ENCODE measurements at regions not wholly inside any gene's neighbourhood (a gene's known extent, or its start where the extent isn't known, plus 50 kb on each side); places are given as distances from the start of the nearest gene placed in this dataset.
"Not testable (repeated sequence)": the region's sequence is repeated elsewhere in the genome, so short reads cannot be mapped to it uniquely, and the experiment has no call there.

DNA sequence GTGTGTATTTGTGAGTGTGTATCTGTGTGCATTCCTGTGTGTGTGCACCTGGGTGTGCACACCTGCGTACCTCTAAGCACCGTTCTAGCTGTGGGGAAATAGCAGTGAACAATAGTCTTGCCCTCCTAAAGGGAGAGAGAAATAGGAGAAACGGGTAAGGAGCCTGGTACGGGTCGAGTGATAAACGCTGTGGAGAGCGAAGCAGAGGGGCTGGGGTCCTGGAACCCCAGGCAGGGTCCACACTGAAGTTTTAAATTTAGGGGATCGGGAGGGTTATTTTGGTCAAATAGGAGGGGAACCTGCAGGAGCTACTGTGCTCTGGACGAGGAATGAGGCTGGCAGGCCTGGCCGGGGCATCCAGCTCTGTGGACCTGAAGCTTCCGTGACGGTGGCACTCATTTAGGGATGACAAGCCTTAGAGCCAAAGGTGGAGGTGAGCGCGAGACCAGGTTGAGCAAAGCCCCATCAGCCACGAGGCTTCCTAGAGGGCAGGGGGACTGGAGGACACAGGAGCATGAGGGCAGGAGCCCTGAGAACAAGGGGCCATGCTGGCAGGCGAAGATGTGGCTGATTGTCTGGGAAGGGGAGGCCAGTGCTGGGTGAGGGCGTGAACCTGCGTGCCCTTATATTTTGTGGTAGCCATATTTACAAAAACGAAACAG, 188.0 kb downstream of the RTP5 start:
- ATAC-seq, result no peak
- H3K27me3 Mint-ChIP-seq, result peaks cover 6 to 29% (median 24%) of the 10 kb centered on the region in 5 donors
- POLR2A ChIA-PET, result no interaction called here
- H3K27ac Mint-ChIP-seq, result peak overlapping the region in 1 of 10 donors; percentile 57
- peaks cover 0 to 10% (median 4%) of the 10 kb centered on the region in 9 donors for H3K9me3 Mint-ChIP-seq
- peaks cover 0 to 2% (median 0%) of the 10 kb centered on the region in 4 donors for H3K4me1 Mint-ChIP-seq
- no peak overlapping the region for H3K4me3 Mint-ChIP-seq
- DNase-seq, result no peak
- H3K36me3 Mint-ChIP-seq, result peaks cover 0 to 10% (median 3%) of the 10 kb centered on the region in 3 donors

DNA sequence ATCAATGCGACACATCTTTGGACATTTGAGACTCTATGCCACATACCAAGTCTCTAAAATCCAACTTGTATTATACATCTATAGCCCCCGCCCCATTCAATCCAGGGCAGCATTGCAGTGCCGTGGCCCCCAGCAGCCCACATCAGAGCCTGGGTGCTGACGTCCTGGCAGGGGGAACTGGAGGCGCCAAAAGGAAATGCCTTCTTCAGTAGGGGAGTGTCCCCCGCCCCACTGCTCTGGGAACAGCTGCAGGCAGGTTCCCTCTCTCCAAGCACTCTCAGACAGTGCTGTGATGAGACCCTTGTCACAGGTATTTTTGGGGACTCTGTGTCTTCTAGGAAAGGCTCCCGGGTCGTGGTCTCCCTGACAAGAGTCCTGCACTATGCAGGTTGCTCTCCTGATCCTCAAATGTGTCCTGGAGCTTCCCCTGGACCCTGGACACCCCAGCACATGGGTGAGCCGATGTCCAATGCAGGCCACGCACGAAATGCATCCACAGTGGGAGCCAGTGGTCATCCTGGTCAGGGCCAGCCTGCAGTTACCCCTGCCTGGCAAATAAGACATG, 188.7 kb downstream of the RTP5 start:
- Mint-ChIP-seq H3K9me3 (peaks cover 0 to 10% (median 4%) of the 10 kb centered on the region in 9 donors), H3K36me3 (peaks cover 0 to 10% (median 3%) of the 10 kb centered on the region in 3 donors), H3K4me1 (peaks cover 0 to 2% (median 0%) of the 10 kb centered on the region in 4 donors), H3K27me3 (peaks cover 6 to 28% (median 24%) of the 10 kb centered on the region in 5 donors), H3K4me3 (no peak overlapping the region), H3K27ac (no peak overlapping the region)
- no peak for DNase-seq
- POLR2A ChIA-PET, result no interaction called here
- no peak for ATAC-seq

DNA sequence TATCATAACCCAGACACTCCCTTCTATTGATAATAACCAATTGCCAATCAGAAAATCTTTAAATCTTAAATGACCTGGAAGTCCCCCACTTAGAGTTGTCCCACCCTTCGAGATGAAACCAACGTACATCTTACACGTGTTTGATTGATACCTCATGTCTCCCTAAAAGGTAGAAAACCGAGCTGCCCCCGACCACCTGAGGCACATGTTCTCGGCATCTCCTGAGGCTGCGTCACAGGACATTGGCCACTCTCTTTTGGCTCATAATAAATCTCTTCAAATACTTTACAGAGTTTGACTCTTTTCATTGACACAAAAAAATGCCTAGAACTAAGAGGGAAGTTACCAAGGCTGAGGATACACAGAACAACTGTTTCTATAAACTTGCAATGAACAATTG, 190.0 kb downstream of the RTP5 start:
- POLR2A ChIA-PET, result no interaction called here
- Mint-ChIP-seq H3K4me3 (no peak overlapping the region), H3K27ac (peak overlapping the region in 1 of 10 donors; percentile 61), H3K27me3 (peaks cover 6 to 28% (median 17%) of the 10 kb centered on the region in 5 donors), H3K36me3 (peaks cover 0 to 10% (median 3%) of the 10 kb centered on the region in 3 donors), H3K4me1 (no peaks in the 10 kb centered on the region), H3K9me3 (peaks cover 0 to 10% (median 4%) of the 10 kb centered on the region in 9 donors)
- DNase-seq, result no peak
- no peak for ATAC-seq

DNA sequence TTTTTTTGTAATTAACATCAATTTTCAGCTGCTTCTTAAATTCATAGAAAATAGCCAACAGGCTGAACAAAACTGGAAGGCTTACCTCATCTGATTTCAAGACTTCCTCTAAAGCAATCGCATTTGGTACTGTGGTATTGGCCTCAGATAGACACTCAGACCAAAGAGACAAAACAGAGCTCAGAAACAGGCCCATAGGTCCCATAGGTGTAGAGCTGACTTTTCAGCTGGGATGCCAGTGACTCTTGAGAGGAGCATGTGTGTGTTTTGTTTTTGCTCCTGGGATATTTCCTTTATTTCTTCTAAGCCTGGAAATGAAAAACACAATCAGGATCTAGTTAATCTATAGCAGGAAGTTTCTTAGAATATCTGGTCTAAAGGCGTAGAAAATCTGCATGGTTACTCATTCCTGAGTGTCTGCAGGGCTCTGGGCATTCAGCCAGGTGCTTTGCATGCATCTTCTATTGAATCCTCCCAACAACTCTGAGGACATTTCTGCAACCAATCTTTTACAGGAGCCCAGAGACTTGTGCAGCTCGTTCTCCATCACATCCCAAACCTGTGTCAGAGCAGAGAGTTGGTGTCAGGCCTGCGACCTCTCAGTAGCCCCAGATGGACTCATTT, 190.8 kb downstream of the RTP5 start:
- Mint-ChIP-seq H3K4me3 (no peak overlapping the region), H3K36me3 (peaks cover 0 to 10% (median 3%) of the 10 kb centered on the region in 3 donors), H3K27me3 (peaks cover 6 to 21% (median 13%) of the 10 kb centered on the region in 5 donors), H3K9me3 (peaks cover 0 to 10% (median 4%) of the 10 kb centered on the region in 9 donors), H3K27ac (no peak overlapping the region), H3K4me1 (no peaks in the 10 kb centered on the region)
- ATAC-seq (no peak), DNase-seq (no peak)
- POLR2A ChIA-PET, result no interaction called here

DNA sequence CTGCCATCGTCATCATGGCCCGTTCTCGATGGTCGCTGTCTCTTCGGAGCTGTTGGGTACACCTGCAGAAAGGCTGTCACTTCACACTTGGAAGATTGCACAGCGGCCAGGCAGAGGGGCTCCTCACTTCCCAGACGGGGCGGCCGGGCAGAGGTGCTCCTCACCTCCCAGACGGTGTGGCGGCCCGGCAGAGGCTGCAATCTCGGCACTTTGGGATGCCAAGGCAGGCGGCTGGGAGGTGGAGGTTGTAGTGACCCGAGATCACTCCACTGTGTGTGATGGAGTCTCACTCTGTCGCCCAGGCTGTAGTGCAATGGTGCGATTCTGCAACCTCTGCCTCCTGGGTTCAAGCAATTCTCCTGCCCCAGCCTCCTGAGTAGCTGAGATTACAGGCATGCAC, 192.4 kb downstream of the RTP5 start:
- H3K4me1 Mint-ChIP-seq, ATAC-seq, DNase-seq, H3K9me3 Mint-ChIP-seq, H3K36me3 Mint-ChIP-seq, H3K27ac Mint-ChIP-seq, POLR2A ChIA-PET, H3K4me3 Mint-ChIP-seq: not testable (repeated sequence)
- peaks cover 9 to 18% (median 12%) of the 10 kb centered on the region in 5 donors for H3K27me3 Mint-ChIP-seq

DNA sequence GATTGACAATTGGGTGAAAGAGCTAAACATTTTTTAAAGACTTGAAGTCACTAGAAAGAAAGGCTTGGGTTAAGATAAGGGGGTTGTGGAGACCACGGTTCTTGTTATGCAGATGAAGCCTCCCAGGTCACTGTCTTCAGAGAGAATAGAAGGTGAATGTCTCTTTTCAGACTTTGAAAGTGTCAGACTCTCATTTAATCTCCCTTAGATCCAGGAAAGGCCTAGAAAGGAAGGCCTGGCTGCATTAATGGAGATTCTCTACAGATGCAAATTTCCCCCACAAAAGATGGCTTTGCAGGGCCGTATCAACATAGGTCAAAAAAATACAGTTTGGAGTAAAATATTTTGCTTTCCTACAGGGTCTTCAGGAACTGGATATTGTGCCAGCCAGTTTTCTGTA, 193.9 kb downstream of the RTP5 start:
- H3K27me3 Mint-ChIP-seq, result peaks cover 0 to 18% (median 5%) of the 10 kb centered on the region in 5 donors
- H3K36me3 Mint-ChIP-seq, result peaks cover 0 to 10% (median 3%) of the 10 kb centered on the region in 3 donors
- H3K27ac Mint-ChIP-seq, result no peak overlapping the region
- ATAC-seq, result no peak
- POLR2A ChIA-PET, result no interaction called here
- DNase-seq, result no peak
- H3K4me1 Mint-ChIP-seq, result no peaks in the 10 kb centered on the region
- no peak overlapping the region for H3K4me3 Mint-ChIP-seq
- H3K9me3 Mint-ChIP-seq, result peaks cover 0 to 10% (median 4%) of the 10 kb centered on the region in 9 donors

DNA sequence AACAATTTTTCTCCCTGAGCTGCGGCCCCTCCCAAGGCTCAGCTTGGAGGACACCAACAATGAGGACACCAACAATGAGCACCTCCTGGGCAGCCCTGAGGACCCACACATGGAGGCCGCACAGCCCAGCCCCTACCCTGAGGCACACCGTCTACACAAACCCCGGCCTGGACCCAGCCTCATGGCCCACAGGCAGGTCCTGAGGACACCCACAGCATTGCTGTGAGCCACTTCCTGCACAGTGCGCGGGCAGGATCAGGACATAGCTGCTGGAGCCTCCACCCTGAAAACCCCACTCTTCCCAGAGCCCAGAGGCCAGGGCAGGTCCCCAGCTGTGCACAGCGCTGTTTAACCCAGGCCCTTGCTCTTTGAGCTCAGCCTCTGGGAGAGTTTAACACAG, 194.3 kb downstream of the RTP5 start:
- Mint-ChIP-seq H3K4me1 (no peaks in the 10 kb centered on the region), H3K36me3 (peaks cover 0 to 10% (median 3%) of the 10 kb centered on the region in 3 donors), H3K27me3 (peaks cover 0 to 18% (median 4%) of the 10 kb centered on the region in 5 donors), H3K27ac (no peak overlapping the region), H3K9me3 (peaks cover 0 to 10% (median 4%) of the 10 kb centered on the region in 9 donors), H3K4me3 (no peak overlapping the region)
- POLR2A ChIA-PET, result no interaction called here
- ATAC-seq, result no peak
- no peak for DNase-seq

DNA sequence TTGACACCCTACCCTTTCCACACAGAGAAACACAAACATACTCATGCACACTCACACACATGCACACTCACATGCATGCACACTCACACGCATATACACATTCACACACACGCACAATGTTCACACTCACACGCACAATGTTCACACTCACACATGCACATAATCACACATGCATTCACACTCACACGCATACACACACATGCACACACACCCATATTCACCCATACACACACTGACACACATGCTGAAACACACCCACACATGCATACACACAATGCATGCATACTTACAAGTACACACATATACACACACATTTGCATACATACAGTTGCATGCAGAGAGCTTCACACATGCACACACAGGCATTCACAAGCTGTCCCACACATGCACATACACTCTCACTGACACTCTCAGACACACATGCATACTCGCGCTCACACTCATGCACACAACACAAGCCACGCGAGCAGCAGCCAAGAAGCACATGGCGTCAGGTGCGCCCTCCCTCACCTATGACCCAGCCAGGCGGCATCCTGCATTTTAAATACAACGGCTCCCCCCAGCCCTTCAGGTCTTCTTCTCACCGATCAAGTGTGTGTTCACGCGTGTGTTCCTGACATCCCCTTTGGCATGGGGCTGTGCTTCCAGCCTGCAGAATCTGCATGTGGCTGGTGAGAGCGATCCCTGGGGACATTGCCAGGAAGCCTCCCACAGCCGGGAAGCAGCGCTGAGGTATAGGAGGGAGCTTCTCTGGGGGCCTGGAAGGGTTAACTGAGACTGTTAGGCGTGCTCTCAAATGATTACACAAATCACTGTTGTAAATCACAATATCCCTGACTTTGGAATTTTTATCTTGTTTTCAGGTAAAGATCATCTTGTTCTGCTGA, 195.1 kb downstream of the RTP5 start:
- H3K36me3 Mint-ChIP-seq, result peaks cover 0 to 10% (median 3%) of the 10 kb centered on the region in 3 donors
- POLR2A ChIA-PET, result no interaction called here
- ATAC-seq, result no peak
- peaks cover 0 to 10% (median 4%) of the 10 kb centered on the region in 9 donors for H3K9me3 Mint-ChIP-seq
- H3K4me1 Mint-ChIP-seq, result no peaks in the 10 kb centered on the region
- no peak for DNase-seq
- H3K27ac Mint-ChIP-seq, result no peak overlapping the region
- peaks cover 0 to 16% (median 4%) of the 10 kb centered on the region in 5 donors for H3K27me3 Mint-ChIP-seq
- no peak overlapping the region for H3K4me3 Mint-ChIP-seq

DNA sequence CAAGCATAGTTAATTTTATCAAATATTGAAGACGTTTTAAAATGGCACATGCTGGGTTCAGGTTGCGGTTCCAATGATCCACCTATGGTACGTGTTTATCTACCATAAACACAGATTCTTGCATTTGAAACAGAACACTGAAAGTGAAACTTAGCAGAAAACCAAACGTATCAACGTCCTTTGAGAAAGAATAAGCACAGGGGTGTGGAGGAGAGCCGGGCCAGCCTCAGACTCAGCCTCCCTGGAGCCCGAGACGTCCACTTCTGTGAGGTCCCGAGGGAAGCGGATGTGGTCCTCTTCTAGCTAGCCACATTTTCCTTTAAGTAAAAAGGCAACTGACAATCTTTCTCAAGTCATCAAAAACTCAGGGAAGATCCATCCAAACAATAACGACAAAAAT, 195.9 kb downstream of the RTP5 start:
- ATAC-seq, result no peak
- Mint-ChIP-seq H3K27ac (no peak overlapping the region), H3K36me3 (peaks cover 0 to 7% (median 1%) of the 10 kb centered on the region in 3 donors), H3K27me3 (peaks cover 0 to 15% (median 2%) of the 10 kb centered on the region in 5 donors), H3K4me3 (no peak overlapping the region), H3K9me3 (peaks cover 0 to 6% (median 2%) of the 10 kb centered on the region in 9 donors), H3K4me1 (no peaks in the 10 kb centered on the region)
- POLR2A ChIA-PET, result no interaction called here
- no peak for DNase-seq

DNA sequence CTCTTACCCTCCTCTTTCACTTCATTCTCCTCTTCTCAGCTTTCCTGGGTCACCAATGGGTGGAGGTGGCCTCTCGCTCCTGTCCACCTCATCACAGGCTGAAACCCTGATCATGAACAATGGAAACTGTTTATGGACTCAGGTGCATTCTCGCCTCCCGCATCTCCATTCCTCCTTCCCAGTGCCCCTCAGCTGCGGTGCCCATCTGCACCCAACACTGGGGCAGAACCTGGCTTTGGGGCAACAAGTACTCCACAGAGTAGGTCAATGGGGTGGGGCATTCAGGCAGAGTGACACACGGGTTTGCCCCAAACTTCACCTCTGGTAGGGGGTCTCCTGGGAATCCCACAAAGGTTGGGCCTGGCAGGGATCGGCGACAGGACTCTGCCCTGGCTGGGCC, 199.5 kb downstream of the RTP5 start:
- Mint-ChIP-seq H3K4me1 (no peaks in the 10 kb centered on the region), H3K27ac (no peak overlapping the region), H3K9me3 (no peaks in the 10 kb centered on the region), H3K27me3 (peaks cover 0 to 13% (median 5%) of the 10 kb centered on the region in 5 donors), H3K36me3 (no peaks in the 10 kb centered on the region), H3K4me3 (no peak overlapping the region)
- DNase-seq (no peak), ATAC-seq (no peak)
- POLR2A ChIA-PET, result no interaction called here

DNA sequence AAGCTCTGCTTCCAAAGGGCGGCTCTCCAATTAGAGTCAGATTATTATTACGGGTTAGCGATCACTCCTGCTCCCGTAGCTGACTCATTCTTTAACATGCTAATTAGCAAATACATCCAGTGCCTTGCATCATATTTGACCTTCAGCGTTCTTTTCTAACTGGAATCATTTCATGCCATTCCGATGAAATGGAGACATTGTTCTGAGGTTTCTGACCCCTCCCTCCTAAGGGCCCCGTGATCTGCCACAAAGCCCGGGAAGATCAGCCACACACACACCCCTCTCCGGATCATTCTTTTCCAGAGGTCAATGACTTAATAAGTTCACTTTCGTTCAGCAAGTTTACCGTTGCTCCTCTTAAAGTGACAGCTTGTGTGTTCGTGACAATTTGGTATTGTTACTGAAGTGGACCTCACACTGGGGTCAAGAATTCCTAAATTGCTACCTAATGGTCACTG, 200.4 kb downstream of the RTP5 start:
- H3K27ac Mint-ChIP-seq, result peak overlapping the region in 1 of 10 donors; percentile 62
- POLR2A ChIA-PET, H3K4me1 Mint-ChIP-seq, H3K4me3 Mint-ChIP-seq, DNase-seq, H3K36me3 Mint-ChIP-seq, ATAC-seq, H3K9me3 Mint-ChIP-seq: not testable (repeated sequence)
- peaks cover 4 to 14% (median 6%) of the 10 kb centered on the region in 5 donors for H3K27me3 Mint-ChIP-seq

DNA sequence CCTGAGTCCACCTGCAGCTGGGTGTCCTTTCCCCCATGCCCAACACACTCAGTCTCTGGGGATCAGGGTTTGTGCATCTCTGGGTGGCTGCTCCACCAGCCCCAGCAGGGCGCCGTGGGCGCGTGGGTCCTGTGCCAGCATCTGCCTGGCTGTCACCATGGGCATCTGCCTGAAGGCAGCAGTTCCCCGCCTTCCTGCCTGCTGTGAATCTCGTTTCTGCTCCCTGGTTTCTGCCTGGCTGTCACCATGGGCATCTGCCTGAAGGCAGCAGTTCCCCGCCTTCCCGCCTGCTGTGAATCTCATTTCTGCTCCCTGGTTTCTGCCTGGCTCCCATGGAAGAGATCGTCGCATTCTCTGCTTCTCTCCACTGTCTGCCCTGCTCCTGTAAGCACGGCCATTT, 201.2 kb downstream of the RTP5 start:
- Mint-ChIP-seq H3K27ac (peak overlapping the region in 2 of 10 donors; percentile 19 to 62), H3K27me3 (peaks cover 4 to 18% (median 11%) of the 10 kb centered on the region in 5 donors)
- H3K4me1 Mint-ChIP-seq, POLR2A ChIA-PET, H3K36me3 Mint-ChIP-seq, DNase-seq, H3K9me3 Mint-ChIP-seq, H3K4me3 Mint-ChIP-seq, ATAC-seq: not testable (repeated sequence)

Data from naive thymus-derived CD8-positive, alpha-beta T cell (primary cell).